ENCODE measurements at regions not wholly inside any gene's neighbourhood (a gene's known extent, or its start where the extent isn't known, plus 50 kb on each side); places are given as distances from the start of the nearest gene placed in this dataset.

GRCh38 chr6:165184192-165184979 lies 125.0 kb downstream of the C6orf118 start:
- no peaks in the 10 kb centered on the region for H3K36me3 Mint-ChIP-seq (ENCODE audit: low read depth, unreplicated experiment)
- H3K27me3 Mint-ChIP-seq (ENCODE audit: unreplicated experiment) = peaks cover 1% of the 10 kb centered on the region
- H3K4me1 Mint-ChIP-seq (ENCODE audit: unreplicated experiment) = no peaks in the 10 kb centered on the region
- no peaks in the 10 kb centered on the region for H3K9me3 Mint-ChIP-seq (ENCODE audit: unreplicated experiment)
- no peak for DNase-seq (ENCODE audit: low spot score)
- no peak for TF ChIP-seq CTCF (IDR thresholded peaks at IDR 0.05; ENCODE audit: unreplicated experiment)
- no peak overlapping the region for H3K4me3 Mint-ChIP-seq (ENCODE audit: unreplicated experiment)
- H3K27ac Mint-ChIP-seq (ENCODE audit: unreplicated experiment) = no peak overlapping the region

- DNase-seq (ENCODE audit: low spot score) = no peak
Measured at GRCh38 chr6:165183496-165184140, 125.8 kb downstream of the C6orf118 start.

GRCh38 chr6:165183071-165183470 lies 126.3 kb downstream of the C6orf118 start:
- no peak for TF ChIP-seq CTCF (IDR thresholded peaks at IDR 0.05; ENCODE audit: unreplicated experiment)
- Mint-ChIP-seq H3K27ac (ENCODE audit: unreplicated experiment) (no peak overlapping the region), H3K4me1 (ENCODE audit: unreplicated experiment) (no peaks in the 10 kb centered on the region), H3K4me3 (ENCODE audit: unreplicated experiment) (no peak overlapping the region), H3K36me3 (ENCODE audit: low read depth, unreplicated experiment) (no peaks in the 10 kb centered on the region), H3K27me3 (ENCODE audit: unreplicated experiment) (no peaks in the 10 kb centered on the region), H3K9me3 (ENCODE audit: unreplicated experiment) (no peaks in the 10 kb centered on the region)
- no peak for DNase-seq (ENCODE audit: low spot score)

More at GRCh38 chr6:165183496-165184140, 125.8 kb downstream of the C6orf118 start:
- Mint-ChIP-seq H3K4me3 (ENCODE audit: unreplicated experiment) (no peak overlapping the region), H3K36me3 (ENCODE audit: low read depth, unreplicated experiment) (no peaks in the 10 kb centered on the region), H3K27me3 (ENCODE audit: unreplicated experiment) (peaks cover 1% of the 10 kb centered on the region), H3K9me3 (ENCODE audit: unreplicated experiment) (no peaks in the 10 kb centered on the region), H3K4me1 (ENCODE audit: unreplicated experiment) (no peaks in the 10 kb centered on the region), H3K27ac (ENCODE audit: unreplicated experiment) (no peak overlapping the region)
- no peak for TF ChIP-seq CTCF (IDR thresholded peaks at IDR 0.05; ENCODE audit: unreplicated experiment)

- no peaks in the 10 kb centered on the region for H3K27me3 Mint-ChIP-seq (ENCODE audit: unreplicated experiment)
- H3K4me1 Mint-ChIP-seq (ENCODE audit: unreplicated experiment) = no peaks in the 10 kb centered on the region
- DNase-seq (ENCODE audit: low spot score) = no peak
- H3K4me3 Mint-ChIP-seq (ENCODE audit: unreplicated experiment) = no peak overlapping the region
- no peak for TF ChIP-seq CTCF (IDR thresholded peaks at IDR 0.05; ENCODE audit: unreplicated experiment)
- H3K36me3 Mint-ChIP-seq (ENCODE audit: low read depth, unreplicated experiment) = no peaks in the 10 kb centered on the region
- no peak overlapping the region for H3K27ac Mint-ChIP-seq (ENCODE audit: unreplicated experiment)
- no peaks in the 10 kb centered on the region for H3K9me3 Mint-ChIP-seq (ENCODE audit: unreplicated experiment)
Measured at GRCh38 chr6:165181951-165182414, 127.4 kb downstream of the C6orf118 start.

GRCh38 chr6:165178056-165178455 lies 131.3 kb downstream of the C6orf118 start:
- Mint-ChIP-seq H3K4me3 (ENCODE audit: unreplicated experiment) (no peak overlapping the region), H3K36me3 (ENCODE audit: low read depth, unreplicated experiment) (no peaks in the 10 kb centered on the region), H3K9me3 (ENCODE audit: unreplicated experiment) (no peaks in the 10 kb centered on the region), H3K27me3 (ENCODE audit: unreplicated experiment) (no peaks in the 10 kb centered on the region), H3K27ac (ENCODE audit: unreplicated experiment) (no peak overlapping the region), H3K4me1 (ENCODE audit: unreplicated experiment) (no peaks in the 10 kb centered on the region)
- no peak for DNase-seq (ENCODE audit: low spot score)
- TF ChIP-seq CTCF (IDR thresholded peaks at IDR 0.05; ENCODE audit: unreplicated experiment) = no peak
